ENCODE measurements at regions not wholly inside any gene's neighbourhood (a gene's known extent, or its start where the extent isn't known, plus 50 kb on each side); places are given as distances from the start of the nearest gene placed in this dataset.

- Histone ChIP-seq H3K27ac (no peak overlapping the region), H3K4me1 (no peaks in the 10 kb centered on the region), H3K9me3 (no peaks in the 10 kb centered on the region), H3K36me3 (no peaks in the 10 kb centered on the region), H3K27me3 (peaks cover 0 to 16% (median 0%) of the 10 kb centered on the region in 7 donors), H3K4me3 (no peak overlapping the region)
- no peak for TF ChIP-seq CTCF (IDR thresholded peaks at IDR 0.05)
- WGBS, 2 donors = 76 to 86% methylated on average over 2 of the region's 2 CpGs
- intact Hi-C loops (cut with DNase I) = no loop called here
- DNase-seq (no peak), ATAC-seq (no peak)
Measured at GRCh38 chr11:19480540-19480939, 232.1 kb upstream of the NAV2 start.

GRCh38 chr11:19478891-19479290 lies 233.7 kb upstream of the NAV2 start:
- intact Hi-C loops (cut with DNase I) = no loop called here
- no peak overlapping the region for H3K4me3 ChIP-seq
- no peaks in the 10 kb centered on the region for H3K36me3 ChIP-seq
- H3K27ac ChIP-seq = no peak overlapping the region
- H3K9me3 ChIP-seq = no peaks in the 10 kb centered on the region
- 64 to 65% methylated on average over 7 of the region's 7 CpGs for WGBS, 2 donors
- TF ChIP-seq CTCF (IDR thresholded peaks at IDR 0.05) = no peak
- ATAC-seq (no peak), DNase-seq (no peak)
- no peaks in the 10 kb centered on the region for H3K4me1 ChIP-seq
- H3K27me3 ChIP-seq = peaks cover 0 to 16% (median 0%) of the 10 kb centered on the region in 7 donors

DNA sequence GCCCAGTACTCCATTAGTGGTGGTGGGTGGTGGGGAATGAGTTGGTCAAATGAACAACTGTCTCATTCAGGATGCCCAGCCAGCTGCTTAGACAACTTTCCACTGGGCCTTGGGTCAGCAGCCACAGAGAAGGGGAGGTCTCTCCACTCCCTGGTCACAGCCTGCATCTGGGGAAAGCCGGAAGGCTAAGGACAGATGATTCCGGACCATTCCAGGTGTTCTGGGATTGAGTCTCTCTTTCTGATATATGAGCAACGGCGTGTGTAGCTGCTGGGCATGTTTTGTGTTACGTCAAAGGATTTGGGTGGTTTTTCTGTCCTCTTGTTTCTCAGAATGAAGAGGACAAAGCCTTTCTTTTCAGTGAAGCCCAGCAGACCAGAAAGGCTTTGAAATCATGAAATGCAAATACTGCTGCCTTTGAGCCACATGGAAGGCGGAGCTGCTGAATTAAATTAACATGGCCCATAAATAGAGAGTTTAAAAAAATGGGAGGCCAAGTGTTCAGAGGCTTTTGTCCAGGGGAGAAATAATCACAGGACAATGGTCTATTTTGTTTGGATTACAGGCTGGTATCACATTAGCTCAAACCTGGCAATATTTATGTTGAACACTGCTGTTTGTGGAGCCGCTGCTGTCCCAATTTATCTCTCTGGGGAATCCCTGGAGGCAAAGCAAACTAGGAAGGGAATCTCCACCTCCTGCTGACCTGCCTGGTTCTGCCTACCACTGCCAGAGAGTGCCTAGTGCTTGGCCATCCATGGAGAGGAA lies 234.4 kb upstream of the E2F8 start:
- TF ChIP-seq CTCF (IDR thresholded peaks at IDR 0.05) = no peak
- Histone ChIP-seq H3K27ac (no peak overlapping the region), H3K4me3 (no peak overlapping the region), H3K4me1 (peaks cover 0 to 5% (median 0%) of the 10 kb centered on the region in 9 donors), H3K9me3 (no peaks in the 10 kb centered on the region), H3K36me3 (no peaks in the 10 kb centered on the region), H3K27me3 (peaks cover 0 to 13% (median 0%) of the 10 kb centered on the region in 7 donors)
- 79 to 86% methylated on average over 7 of the region's 7 CpGs for WGBS, 2 donors
- ATAC-seq (no peak), DNase-seq (no peak)
- intact Hi-C loops (cut with DNase I) = no loop called here

DNA sequence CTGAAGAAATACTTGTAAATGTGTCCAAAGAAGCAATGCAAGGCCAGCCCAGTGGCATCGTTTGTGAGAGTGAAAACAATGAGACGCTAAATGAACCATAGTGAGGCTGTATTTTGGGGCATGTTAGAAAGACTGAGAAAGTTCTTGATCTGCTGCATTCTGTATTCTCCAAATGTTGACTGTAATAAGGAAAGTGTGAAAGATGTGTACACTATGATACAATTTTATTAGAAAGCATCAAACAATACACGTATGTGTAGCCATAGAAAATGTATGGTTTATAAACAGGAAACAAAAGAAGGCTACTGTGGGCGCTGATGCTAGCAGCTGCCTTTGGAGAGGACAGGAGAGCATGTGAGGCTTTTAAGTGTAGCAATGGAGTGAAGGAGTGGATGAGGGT lies 233.5 kb upstream of the E2F8 start:
- DNase-seq = no peak
- no peaks in the 10 kb centered on the region for H3K9me3 ChIP-seq
- H3K36me3 ChIP-seq = no peaks in the 10 kb centered on the region
- intact Hi-C loops (cut with DNase I) = no loop called here
- no peak overlapping the region for H3K4me3 ChIP-seq
- no peak for TF ChIP-seq CTCF (IDR thresholded peaks at IDR 0.05)
- H3K27ac ChIP-seq = no peak overlapping the region
- H3K27me3 ChIP-seq = peaks cover 0 to 11% (median 0%) of the 10 kb centered on the region in 7 donors
- ATAC-seq = no peak
- H3K4me1 ChIP-seq = peaks cover 0 to 5% (median 0%) of the 10 kb centered on the region in 9 donors
- 90 to 91% methylated on average over 4 of the region's 4 CpGs for WGBS, 2 donors

Measured in heart right ventricle (tissue), 16 donors.